ENCODE measurements at regions not wholly inside any gene's neighbourhood (a gene's known extent, or its start where the extent isn't known, plus 50 kb on each side); places are given as distances from the start of the nearest gene placed in this dataset.

GRCh38 chrX:9196961-9197640 lies 163.2 kb upstream of the FAM9B start:
- DNase-seq: no peak

DNA sequence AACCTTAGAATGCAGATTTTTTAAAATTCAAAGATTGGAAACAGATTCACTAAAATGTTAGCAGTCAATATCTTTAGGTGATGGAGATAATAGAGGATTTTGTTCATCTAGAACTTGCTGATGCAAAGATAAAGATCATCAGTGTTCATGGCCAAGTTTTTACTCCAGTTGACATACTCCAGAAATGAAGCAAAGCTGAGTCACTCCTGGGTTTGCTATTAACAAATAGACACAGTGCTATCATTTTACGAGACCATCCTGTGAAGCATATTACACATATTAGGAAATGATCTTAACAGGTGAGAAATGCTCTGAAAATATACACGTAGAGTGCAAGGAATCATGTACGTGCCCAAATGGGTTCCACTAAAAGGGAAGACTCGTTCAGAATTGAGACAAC lies 170.6 kb upstream of the FAM9B start:
- DNase-seq: no peak

DNA sequence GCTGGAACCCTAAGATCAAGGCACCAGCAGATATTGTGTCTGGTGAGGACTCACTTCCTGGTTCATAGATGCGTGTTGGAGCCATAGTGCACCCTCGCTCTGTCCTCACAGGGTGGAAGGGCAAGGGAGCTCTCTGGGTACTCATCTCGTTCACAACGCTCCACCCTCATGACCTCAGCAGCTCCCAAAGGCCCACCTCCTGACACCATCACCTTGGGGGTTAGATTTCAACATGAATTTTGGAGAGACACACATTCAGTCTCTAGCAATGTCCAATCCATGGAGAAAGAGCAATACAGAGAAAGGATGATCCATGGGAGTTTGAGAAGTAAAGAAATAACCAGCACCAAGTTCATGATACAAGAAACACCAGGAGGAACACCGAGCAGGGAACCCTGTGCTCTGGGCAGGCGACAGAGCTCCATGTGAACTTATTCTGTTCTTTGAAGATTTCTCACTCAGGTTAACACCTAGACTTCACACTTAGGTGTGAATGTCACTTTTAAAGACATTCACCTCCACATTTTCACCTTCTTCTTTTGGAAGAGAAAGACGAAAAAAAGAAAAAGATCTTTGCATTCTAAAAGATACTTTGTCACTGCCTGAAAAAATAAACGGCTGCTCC lies 171.8 kb upstream of the FAM9B start:
- no peak for DNase-seq

GRCh38 chrX:9207142-9207541 lies 173.2 kb upstream of the FAM9B start:
- DNase-seq: no peak

DNA sequence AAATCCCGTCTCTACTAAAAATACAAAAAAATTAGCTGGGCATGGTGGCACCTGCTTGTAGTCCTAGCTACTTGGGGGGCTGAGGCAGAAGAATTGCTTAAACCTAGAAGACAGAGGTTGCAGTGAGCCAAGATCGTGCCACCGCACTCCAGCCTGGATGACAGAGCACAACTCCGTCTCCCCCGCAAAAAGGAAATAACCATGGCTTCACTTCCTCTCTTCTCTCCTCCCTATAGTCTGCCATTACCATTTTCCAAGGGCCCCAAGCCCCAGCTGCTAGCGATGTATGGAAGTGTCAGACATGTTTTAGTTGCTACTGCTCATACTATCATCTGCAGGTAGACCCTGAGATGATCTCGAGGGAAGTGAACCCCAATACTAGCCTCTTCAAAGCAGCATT lies 177.3 kb upstream of the FAM9B start:
- DNase-seq: no peak

DNA sequence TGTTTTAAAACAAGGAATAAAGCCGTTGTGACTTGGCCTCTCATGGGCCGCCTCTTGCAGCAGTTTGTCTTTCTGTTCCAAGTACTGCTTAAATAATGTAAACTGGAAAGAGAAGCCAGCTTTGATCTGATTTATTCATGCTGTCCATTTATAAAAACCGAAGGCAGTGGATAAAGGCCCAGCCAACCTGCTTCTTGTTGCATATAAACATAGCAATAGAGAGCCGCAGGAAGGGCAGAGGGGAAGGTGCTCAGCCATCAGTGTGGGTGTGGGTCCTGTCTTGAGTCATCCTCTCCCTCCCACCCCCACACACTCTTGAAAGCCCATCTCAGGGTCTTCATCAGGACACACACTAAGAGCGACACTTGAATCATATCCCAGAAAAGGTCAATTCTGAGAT lies 187.9 kb upstream of the FAM9B start:
- DNase-seq: no peak

GRCh38 chrX:9222299-9222698 lies 188.4 kb upstream of the FAM9B start:
- DNase-seq: no peak

DNA sequence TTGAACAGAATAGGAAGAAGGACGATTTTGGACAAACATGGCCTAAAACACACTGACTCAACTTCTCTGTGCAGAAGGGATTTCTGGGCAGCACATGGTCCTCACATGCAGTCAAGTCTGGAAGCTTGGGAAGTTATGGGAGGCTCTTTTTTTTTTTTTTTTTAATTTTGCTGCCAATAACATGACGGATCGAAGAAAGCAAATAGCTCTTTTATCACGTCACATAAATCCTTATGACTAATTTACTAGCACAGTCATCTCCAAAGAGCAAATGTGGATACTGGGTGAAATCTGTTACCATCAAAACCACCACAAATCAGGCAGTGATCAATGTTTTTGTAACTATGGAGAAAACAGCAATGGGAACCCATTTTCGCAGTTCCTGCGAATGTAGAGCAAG lies 193.3 kb upstream of the FAM9B start:
- no peak for DNase-seq

- no peak for DNase-seq
These were observed 197.6 kb upstream of the FAM9B start for GRCh38 chrX:9231491-9231890.

GRCh38 chrX:9233141-9233540 lies 199.2 kb upstream of the FAM9B start:
- DNase-seq: no peak

DNA sequence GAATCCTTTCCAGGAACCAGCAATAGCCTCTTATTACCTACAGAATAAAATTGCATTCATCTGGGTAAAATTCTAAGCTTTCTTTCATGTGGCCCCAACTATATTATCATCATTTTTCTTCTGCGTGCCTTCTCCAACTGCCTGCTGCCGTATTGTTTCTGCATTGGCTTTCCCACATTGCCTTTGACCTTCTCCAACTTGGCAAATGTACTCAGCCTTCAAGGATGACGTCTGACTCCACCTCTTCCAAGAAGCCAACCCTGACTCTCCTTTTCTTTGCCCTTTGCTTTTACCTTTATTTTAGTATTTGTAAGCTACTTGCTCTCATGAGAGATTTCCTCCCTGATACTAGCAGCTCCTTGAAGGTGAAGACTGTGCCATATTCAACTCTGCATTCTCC lies 200.4 kb upstream of the FAM9B start:
- no peak for DNase-seq

GRCh38 chrX:9235722-9236121 lies 201.8 kb upstream of the FAM9B start:
- no peak for DNase-seq

DNA sequence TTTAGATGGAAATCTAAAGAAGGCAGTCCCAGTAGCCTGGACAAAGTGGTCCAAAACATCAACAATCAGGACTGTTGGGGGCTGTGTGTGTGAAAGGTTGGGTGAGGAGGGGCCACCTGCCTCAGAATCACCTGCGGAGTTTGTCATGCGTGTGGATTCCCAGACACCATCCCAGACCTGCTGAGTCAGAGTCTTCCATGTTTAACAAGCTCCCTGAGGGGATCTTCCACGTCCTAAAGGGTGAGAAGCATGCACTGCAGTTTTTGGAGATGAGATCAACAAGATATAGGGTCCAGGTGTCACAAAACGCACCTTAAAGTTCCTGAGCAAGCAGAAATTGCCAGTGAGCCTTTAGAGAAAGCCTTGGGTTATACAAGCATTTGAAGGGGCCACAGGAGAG lies 207.0 kb upstream of the FAM9B start:
- DNase-seq: no peak

DNA sequence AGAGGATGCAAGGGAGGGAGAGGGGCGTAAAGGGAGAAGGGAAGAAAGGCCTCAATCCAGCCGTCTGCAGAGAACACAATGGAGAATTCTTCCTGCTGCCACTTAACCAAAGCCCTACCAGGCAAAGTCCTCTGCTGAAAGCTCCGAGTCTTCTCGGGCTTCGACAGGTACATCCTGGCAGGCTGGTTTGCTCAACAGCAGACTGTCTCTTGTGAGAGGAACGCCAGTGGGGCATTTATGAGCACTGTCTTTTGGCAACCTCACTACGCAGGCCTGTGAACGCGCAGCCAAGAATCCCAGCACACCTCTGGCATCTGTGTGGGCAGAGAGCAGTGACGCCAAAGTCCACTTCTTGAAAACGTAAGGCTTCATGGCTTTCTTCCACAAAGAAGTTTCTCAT lies 207.5 kb upstream of the FAM9B start:
- DNase-seq: no peak

- DNase-seq: no peak
These were observed 215.3 kb upstream of the FAM9B start for GRCh38 chrX:9249051-9249846.

DNA sequence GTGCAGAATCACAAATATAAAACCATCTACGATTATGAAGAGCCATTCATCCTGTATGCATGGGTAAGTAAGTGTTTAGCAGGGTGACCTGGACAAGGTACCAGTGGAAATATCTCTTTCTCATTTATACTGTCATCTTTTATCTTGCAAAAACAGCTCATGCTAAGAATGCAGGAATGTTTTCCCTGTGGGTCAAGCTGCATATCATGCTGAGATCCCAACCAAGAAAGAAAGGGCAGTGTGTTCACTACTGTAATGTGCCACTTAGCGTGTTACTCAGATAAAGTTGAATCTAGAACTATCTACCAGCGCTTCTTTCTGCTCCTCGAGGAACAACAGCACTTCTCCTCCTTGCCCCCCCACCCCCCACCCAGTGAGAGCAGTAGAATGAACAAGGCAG lies 212.7 kb upstream of the TBL1X start:
- DNase-seq: no peak

DNA sequence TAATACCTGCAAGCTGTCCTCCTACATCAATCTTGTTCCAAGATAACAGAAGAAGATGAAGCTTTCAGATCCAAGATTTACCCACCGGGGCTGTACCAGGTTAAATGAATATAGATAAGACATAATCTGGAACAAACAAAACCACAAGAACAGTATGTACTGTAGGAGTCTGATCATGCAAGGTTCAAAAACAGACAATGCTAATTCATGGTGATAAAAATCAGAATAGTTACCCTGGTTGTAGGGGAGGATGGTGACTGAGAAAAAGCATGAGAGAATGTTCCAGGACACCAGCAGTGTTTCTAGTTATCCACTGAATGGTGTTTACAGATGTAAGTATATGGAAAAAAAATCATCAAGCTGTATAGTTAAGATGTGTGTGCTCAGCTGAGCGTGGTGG lies 211.6 kb upstream of the TBL1X start:
- DNase-seq: no peak

DNA sequence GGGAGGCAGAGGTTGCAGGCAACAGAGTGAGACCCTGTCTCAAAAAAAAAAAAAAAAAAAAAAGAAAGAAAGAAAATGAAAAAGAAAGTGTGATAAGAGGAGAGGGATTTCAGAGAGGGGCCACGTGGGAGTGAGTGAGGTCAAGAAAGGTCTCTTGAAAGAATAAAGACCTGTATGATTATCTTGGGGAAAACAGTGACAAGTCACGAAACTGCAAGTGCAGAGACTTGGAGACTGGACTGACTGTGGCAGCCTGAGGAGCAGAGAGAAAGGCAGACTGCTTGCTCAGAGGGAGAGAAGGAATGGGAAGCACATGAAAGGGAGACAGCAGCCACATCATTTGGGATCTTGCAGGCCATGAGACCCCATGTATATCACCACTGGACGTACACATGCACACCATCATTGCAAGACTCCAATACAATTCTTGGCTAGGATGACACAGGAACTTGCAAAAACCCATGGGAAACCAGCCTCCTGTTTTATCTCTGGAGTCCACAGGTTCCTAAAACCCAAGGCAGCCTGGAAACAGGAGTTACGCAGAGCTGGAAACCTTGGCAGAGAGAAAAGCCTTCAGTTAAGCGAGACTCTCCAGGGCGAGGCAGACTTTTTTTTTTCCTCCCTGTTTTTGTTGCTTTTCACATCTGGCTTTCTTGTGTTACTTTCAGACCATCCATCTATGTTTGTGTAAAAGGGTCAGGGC lies 207.0 kb upstream of the TBL1X start:
- no peak for DNase-seq

GRCh38 chrX:9258421-9259104 lies 206.3 kb upstream of the TBL1X start:
- no peak for DNase-seq

GRCh38 chrX:9260603-9261002 lies 204.3 kb upstream of the TBL1X start:
- no peak for DNase-seq

- no peak for DNase-seq
These were observed 197.4 kb upstream of the TBL1X start for GRCh38 chrX:9267415-9267814.

GRCh38 chrX:9269134-9269533 lies 195.7 kb upstream of the TBL1X start:
- DNase-seq: no peak
